ENCODE measurements at regions not wholly inside any gene's neighbourhood (a gene's known extent, or its start where the extent isn't known, plus 50 kb on each side); places are given as distances from the start of the nearest gene placed in this dataset.
A peak's percentile ranks its signal among the peaks of the same experiment; 100 is the strongest.

- FAIRE-seq (no peak), DNase-seq (ENCODE audit: insufficient read length, low spot score) (no peak)
Observed at GRCh38 chr20:48017509-48017908, 232.2 kb upstream of the SULF2 start.

GRCh38 chr20:48015943-48016723 is 230.9 kb upstream of the SULF2 start:
- DNase-seq (ENCODE audit: insufficient read length, low spot score) (no peak), FAIRE-seq (no peak)

DNA sequence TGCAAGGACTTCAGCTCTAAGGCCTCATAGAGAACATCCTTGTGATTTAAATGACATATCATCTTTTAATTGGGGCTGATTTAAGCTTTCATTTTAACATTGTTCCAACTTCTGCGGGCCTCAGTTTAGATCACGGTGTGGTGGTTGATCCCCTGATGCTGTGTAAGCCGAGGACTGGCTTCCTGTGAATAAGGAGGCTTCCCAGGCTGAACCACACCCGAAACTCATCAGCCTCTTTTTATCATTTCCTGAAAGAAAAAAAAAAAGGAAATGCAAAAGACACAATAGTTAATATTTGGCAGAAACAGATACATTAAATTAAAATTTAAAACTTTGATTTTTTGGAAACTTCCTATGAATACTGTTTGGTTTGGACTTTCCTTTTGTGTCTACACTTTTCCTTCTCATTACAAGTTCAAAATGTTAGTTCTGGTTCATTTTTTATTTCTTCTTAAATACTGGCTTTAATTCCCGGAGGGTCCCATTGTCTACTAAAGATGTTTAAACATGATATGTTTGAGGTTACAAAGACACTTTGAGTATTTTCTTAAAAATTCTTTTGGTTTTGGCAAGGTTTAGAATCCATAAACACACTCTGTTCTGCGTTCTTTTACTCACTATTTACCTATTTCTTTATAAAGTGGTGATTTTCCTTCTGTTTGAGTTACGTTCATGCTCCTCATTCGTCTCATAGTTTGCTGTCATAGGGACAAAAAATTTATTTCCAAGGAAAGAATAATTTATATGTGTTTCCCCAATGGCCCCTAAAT is 230.0 kb upstream of the SULF2 start:
- DNase-seq (ENCODE audit: insufficient read length, low spot score) (no peak), FAIRE-seq (no peak)

DNA sequence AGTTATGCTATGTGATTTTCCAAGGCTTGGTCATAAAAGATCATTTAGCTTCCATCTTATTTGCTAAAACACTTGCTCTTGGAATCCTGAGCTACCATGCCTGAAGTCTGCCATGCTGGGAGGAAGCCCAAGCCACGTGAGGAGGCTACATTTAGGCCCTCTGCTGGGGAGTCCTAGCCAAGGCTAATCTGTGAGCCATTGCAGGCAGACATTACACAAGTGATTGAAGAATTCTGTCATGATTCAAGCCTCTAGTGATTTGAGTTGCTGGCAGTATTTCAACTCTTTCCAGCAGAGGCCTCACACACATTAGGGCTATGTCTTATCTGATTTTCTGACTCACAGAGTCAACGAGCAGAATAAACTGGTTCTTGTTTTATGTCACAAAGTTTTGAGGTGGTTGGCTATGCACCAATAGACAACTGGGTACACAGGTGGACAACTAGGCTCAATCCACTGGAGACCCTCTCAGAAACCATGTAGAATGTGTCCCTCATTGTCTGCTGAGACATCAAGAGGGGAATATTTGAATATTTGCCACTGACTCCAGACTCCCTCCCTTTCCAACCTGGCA is 227.2 kb upstream of the SULF2 start:
- FAIRE-seq: peak; percentile 60
- no peak for DNase-seq (ENCODE audit: insufficient read length, low spot score)

DNA sequence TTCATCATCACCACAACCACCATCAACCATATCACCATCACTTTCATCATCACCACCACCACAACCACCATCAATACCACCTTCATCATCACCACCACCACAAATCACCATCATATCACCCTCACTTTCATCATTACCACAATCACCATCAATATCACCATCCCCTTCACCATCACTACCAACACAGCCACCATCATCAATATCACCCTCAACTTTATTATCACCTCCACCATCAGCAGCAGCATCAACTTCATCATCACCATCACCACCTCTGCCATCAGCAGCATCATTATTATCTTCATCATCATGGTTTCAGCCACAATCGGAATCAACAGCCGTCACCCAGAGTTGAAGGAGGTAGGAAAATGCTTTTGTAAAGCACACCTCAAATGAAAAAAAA is 225.7 kb upstream of the SULF2 start:
- FAIRE-seq (peak; percentile 99), DNase-seq (ENCODE audit: insufficient read length, low spot score) (no peak)

DNA sequence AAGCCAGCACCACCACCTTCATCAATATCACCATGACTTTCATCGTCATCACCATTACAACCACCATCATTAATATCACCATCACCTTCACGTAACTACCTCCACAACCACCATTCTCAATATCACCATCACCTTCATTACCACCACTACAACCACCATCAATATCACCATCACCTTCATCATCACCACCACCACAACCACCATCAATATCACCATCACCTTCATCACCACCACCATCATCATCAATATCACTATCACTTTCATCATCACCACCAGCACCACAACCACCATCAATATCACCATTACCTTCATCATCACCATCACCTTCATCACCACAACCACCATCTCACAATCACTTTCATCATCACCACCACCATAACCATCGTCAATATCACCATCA is 225.3 kb upstream of the SULF2 start:
- FAIRE-seq (no peak), DNase-seq (ENCODE audit: insufficient read length, low spot score) (no peak)

DNA sequence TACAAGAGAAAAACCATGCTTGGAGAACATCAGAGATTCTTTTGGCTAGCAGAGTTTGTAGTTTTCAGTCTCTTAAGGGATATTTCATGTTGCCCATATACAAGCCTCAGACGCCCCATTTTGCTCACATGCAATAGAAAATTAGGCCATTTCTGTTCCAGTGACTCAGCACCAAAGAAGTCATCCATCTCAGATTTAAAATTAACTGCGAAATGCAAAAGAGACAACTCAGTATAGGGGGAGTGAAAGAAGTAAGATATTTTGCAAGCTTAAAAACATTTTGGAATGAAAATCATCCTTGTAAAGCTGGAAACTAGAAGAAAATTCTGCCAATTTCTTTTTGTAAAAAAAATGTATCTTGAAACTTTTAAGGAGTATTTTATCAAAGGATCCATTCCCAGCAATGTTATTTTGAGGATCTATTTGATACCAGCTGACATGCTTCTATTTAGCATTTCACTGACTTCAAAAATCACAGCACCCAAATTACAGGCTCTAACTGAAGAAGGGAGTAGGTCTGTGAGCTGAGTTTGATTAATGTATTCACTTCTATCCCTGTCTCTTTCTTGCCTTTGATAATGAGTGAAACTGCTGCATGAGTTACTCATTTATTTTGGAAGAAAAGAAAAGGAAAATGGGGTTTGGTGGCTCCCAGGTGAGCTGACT is 223.7 kb upstream of the SULF2 start:
- no peak for DNase-seq (ENCODE audit: insufficient read length, low spot score)
- FAIRE-seq: no peak

DNA sequence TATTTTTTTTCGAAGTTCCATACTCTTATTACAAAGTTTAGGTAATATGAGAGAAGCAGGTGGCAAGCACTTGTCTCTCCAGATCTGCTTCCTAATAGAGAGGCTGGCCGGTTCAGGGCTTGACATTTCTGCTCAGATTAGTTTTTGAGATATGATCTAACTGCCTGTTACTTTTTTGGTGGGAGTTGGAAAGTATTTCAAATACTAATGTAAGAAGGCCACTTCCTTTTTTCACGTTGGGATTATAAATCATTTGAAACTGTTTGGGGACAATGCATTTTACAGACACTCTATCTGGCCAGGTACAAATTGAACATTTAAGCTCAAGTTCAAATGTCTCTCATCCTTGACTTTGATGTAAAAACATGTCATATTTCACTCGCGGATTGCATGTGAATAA is 222.1 kb upstream of the SULF2 start:
- FAIRE-seq (peak; percentile 57), DNase-seq (ENCODE audit: insufficient read length, low spot score) (no peak)

GRCh38 chr20:48006036-48006833 is 221.0 kb upstream of the SULF2 start:
- no peak for FAIRE-seq
- DNase-seq (ENCODE audit: insufficient read length, low spot score): no peak

DNA sequence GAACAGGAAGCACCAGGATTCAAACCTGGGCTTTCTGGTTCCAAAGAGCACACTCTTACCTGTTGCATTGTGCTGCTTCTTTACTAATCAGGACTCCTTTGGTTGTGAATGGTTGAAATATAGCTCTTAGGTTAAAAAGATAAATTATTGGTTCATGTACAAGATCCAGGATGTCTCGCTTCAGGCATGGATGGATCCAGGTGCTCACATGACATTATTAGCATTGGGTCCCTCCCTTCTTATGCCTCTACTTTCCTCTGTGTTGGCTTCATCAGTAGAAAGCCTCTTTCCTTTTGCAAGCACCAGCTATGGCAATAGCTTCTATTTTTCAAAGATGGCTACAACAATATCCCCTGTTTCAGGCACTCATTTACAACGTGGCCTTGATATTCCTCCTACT is 217.7 kb upstream of the SULF2 start:
- FAIRE-seq: no peak
- DNase-seq (ENCODE audit: insufficient read length, low spot score): no peak

- no peak for FAIRE-seq
- DNase-seq (ENCODE audit: insufficient read length, low spot score): no peak
Observed at GRCh38 chr20:48002517-48002970, 217.3 kb upstream of the SULF2 start.

DNA sequence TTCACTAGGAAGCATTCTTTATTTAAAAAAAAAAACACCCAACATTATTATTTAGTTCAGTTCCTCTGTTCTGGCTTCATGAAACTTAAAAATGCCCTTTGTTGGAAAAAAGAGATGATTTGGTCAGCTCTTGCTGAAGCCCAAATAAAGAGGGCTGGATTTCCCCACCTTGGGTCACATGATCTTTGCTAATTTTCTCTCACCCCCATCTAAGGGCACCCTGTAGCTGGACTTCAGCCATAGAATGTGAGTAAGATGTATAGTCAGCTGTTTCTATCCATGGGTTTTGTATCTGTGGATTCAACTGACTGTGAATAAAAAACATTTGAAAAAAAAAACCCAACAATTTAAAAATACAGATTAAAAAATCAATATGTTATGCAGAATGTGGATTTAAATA is 213.9 kb upstream of the SULF2 start:
- FAIRE-seq (no peak), DNase-seq (ENCODE audit: insufficient read length, low spot score) (no peak)

DNA sequence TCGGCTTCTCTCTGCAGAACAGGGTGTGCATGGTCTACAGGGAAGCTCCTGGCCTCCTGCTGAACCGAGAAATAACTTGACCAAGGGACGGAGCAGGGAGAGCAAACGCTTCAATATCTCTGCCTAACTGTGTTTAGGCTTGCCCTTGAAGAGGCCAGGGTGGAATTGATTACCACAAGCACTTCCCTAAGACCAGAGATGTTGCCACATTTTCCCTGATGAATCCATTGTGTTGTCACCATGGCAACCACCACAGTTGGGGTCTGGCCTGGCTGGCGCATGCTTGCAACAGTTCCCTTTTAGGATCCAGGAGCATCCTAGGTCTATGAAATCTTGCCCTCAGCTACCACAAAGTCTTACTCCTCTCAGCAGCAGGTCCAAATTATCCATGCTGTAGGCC is 213.5 kb upstream of the SULF2 start:
- FAIRE-seq: peak; percentile 36
- DNase-seq (ENCODE audit: insufficient read length, low spot score): no peak

DNA sequence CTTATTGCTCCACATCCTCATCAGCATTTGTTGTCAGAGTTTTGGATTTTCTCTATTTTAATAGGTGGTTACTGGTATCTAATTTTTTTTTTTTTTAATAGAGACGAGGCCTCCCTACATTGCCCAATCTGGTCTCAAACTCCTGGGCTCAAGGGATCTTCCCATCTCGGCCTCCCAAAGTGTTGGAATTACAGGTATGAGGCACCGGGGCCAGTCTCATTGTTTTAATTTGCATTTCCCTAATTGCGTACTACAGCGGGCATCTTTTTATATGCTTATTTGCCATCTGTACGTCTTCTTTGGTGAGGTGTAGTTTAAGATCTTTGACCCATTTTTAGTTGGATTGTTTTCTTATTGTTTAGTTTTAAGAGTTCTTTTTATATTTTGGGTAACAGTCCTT is 210.4 kb upstream of the SULF2 start:
- DNase-seq (ENCODE audit: insufficient read length, low spot score): no peak
- no peak for FAIRE-seq

DNA sequence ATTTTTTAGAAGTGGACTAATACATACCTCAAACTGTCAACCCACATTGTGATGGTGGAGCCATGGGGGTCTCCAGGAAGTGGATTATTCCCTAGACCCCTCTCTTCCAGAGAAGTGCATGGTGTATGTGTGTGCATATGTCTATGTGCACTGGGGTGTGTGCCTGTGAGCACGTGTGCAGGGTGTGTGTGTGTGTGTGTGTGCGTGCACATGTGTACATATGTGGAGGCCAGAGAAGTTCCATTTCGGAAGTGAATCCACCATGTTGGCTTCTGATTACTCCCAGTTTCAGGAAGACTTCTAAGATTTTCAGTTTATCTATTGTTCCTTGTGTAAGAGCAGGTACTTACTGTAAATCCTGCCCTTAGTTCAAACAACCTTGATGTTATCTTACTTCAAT is 208.5 kb upstream of the SULF2 start:
- FAIRE-seq (no peak), DNase-seq (ENCODE audit: insufficient read length, low spot score) (no peak)

GRCh38 chr20:47993035-47993755 is 207.9 kb upstream of the SULF2 start:
- no peak for DNase-seq (ENCODE audit: insufficient read length, low spot score)
- no peak for FAIRE-seq

- DNase-seq (ENCODE audit: insufficient read length, low spot score) (no peak), FAIRE-seq (no peak)
Observed at GRCh38 chr20:47991875-47992488, 206.7 kb upstream of the SULF2 start.

GRCh38 chr20:47990507-47991150 is 205.3 kb upstream of the SULF2 start:
- FAIRE-seq (peak; percentile 13), DNase-seq (ENCODE audit: insufficient read length, low spot score) (no peak)

DNA sequence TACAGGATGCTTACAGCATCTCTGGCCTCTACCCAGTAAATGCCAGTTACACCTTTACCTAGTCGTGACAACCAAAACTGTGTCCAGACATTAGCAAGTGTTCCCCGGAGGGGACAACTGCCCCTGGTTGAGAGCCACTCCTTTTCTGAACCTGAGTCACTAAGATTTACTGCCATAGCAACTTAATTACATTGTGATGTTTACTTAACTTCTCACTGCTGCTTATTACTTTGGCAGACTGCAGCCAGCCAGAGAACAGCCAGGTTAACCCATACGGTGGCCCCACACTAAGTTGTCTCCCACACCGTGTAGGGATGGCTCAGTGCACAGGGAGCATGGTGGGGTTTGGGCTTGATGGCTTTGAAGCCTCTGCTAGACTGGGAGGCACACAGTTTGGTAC is 204.7 kb upstream of the SULF2 start:
- FAIRE-seq (peak; percentile 62), DNase-seq (ENCODE audit: insufficient read length, low spot score) (no peak)
